Peyer's patch (tissue), 4 donors: ENCODE measurements at regions not wholly inside any gene's neighbourhood (a gene's known extent, or its start where the extent isn't known, plus 50 kb on each side); places are given as distances from the start of the nearest gene placed in this dataset.

ENCODE experiments used
- POLR2A ChIP-seq, 2 donors: fragments of 450-650 bp; IDR thresholded peaks; one replicate each; pipeline ENCODE4 v1.5.1; 2017; ENCODE audit warnings: antibody characterized with exemption in 2 of 2, mild to moderate bottlenecking in 2 of 2, moderate library complexity in 2 of 2
- TF ChIP-seq, protein P1 (sequence below), 6 experiments: fragments of 450-650 bp in 4 of 6; fragments of 200-600 bp in 2 of 6; sonication (generic) in 1 of 6; IDR thresholded peaks; one replicate each; pipeline ENCODE4 v1.5.1; 2017 to 2019; ENCODE audit warnings: antibody characterized with exemption in 6 of 6, mild to moderate bottlenecking in 3 of 6, moderate library complexity in 1 of 6

DNA sequence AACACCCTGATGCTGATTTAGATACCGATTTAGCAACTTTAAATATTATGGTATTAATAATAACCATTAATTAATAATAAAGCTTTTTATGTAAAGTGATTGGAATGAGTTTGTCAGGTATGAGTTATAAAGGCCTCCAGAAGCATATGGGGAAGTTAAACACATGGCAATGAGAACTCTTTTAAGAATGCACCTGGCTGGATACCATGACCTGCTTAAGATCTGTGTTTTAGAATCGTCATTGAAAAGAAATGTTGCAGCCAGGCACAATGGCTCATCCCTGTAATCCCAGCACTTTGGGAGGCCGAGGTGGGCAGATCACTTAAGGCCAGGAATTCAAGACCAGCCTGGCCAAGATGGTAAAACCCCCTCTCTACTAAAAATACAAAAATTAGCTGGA is 197.5 kb downstream of the SOX4 start:
- TF ChIP-seq, protein P1, sequence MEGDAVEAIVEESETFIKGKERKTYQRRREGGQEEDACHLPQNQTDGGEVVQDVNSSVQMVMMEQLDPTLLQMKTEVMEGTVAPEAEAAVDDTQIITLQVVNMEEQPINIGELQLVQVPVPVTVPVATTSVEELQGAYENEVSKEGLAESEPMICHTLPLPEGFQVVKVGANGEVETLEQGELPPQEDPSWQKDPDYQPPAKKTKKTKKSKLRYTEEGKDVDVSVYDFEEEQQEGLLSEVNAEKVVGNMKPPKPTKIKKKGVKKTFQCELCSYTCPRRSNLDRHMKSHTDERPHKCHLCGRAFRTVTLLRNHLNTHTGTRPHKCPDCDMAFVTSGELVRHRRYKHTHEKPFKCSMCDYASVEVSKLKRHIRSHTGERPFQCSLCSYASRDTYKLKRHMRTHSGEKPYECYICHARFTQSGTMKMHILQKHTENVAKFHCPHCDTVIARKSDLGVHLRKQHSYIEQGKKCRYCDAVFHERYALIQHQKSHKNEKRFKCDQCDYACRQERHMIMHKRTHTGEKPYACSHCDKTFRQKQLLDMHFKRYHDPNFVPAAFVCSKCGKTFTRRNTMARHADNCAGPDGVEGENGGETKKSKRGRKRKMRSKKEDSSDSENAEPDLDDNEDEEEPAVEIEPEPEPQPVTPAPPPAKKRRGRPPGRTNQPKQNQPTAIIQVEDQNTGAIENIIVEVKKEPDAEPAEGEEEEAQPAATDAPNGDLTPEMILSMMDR (IDR thresholded peaks at IDR 0.05), result no peak
- no peak for TF ChIP-seq POLR2A (IDR thresholded peaks at IDR 0.05)
